Suppressor macrophage (primary cell): ENCODE measurements at regions not wholly inside any gene's neighbourhood (a gene's known extent, or its start where the extent isn't known, plus 50 kb on each side); places are given as distances from the start of the nearest gene placed in this dataset.
A peak's percentile ranks its signal among the peaks of the same experiment; 100 is the strongest.
"Not testable (repeated sequence)": the region's sequence is repeated elsewhere in the genome, so short reads cannot be mapped to it uniquely, and the experiment has no call there.

ENCODE experiments used
- DNase-seq, 4 experiments: peaks; one replicate each; pipeline ENCODE4 v3.0.0-alpha.2; 2020 to 2022

GRCh38 chr6:12479451-12479850 is 189.3 kb downstream of the EDN1 start:
- DNase-seq = no peak

GRCh38 chr6:12479881-12480280 is 189.7 kb downstream of the EDN1 start:
- no peak for DNase-seq

- no peak for DNase-seq
Observed at GRCh38 chr6:12480379-12480778, 190.2 kb downstream of the EDN1 start.

DNA sequence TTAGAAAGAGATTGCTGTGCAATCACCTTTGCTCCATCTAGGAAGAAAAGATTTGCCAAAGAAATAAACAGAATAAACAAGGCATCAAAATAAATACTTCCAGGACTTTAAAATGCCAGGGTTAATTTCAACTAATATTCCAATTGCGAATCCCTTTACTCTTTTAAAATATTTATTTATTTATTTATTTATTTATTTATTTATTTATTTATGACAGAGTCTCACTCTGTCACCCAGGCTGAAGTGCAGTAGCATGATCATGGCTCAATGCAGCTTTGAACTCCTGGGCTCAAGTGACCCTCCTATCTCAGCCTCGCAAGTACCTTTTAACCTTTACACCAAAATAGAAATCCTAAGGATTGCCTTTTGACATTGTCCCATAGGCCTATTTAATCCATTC is 191.1 kb downstream of the EDN1 start:
- DNase-seq = no peak

GRCh38 chr6:12481850-12482249 is 191.7 kb downstream of the EDN1 start:
- DNase-seq = no peak

DNA sequence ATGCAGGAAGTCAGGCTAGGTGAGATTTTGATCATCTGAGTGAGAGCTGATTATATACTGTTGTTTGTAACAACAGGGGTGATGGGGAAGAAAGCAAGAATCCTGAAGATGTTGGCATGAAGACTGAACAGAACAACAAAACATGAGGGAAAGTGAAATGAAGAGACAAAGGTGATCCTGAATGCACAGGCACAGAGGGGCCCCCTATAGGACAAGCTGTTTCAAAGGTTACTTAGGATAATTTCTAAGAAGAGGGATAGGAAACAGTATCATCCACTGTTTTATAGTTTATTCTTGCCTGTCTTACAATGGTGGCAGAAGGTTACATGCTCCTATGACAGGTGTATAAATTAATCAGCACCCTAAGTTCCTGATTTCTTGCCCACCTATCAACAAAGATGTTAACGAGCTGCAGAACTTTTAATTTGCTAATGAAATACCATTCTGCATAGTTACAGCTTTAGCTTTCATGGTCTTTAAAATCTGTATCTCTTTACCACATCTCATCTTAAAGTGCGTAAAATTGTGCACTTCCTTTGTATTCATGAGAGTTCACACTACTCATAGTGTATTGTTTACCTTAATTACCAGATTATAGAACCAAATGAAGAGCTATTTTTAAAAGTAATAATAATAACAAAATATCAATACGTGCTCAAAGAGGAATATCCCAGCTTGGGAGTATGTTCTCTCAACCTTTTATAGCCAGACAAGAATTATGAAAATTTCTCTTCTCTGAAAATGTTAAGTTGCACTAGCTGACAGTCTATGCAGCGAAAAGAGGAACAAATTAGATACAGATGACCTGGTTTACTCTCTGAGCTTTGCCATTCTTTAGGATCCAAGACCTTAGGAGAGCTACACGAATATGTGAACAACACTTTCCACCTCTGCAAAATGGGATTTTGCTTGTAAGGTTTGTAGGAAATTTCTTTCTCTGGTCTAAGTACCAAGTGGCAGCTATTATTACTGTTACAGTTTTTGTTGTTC is 192.5 kb downstream of the EDN1 start:
- no peak for DNase-seq

DNA sequence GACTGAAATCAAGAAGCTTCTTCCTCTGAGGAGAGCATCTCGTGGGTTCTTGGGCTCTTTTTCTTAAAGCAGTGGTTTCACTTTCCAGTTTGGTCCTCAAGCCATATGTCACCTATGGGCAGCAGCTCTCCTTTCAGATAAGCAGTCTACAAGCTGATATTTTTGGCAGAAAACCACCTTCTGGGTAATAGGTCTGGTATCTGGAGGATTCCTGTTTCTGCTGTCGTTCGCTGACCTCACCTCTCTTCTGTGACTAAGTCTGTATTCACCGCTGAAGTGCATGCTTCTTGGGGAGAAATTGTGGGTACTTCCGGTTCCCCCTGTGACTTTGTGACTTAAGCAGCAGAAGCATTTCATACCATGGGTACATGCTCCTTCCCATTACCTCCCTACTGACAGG is 193.6 kb downstream of the EDN1 start:
- peak; percentile 5 to 34 (median 26) for DNase-seq

DNA sequence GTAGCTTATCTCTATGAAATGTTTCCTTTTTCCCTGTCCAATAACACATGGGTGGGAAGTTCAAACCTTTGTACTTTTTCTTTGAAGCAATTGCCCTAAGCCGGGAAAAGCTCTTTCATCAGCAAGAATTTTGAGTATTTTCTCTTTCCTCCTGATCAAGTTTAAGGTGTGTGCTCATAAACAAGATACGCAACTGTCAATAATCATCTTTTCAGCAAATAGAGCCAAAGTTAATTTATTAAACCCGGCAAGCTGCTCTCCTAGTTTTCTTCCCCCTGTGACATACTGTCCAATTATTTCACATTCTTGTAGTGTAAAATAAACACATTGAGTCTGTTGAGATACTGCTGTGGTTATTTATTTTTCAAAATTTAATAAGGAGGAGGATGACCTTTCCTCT is 194.4 kb downstream of the EDN1 start:
- no peak for DNase-seq

DNA sequence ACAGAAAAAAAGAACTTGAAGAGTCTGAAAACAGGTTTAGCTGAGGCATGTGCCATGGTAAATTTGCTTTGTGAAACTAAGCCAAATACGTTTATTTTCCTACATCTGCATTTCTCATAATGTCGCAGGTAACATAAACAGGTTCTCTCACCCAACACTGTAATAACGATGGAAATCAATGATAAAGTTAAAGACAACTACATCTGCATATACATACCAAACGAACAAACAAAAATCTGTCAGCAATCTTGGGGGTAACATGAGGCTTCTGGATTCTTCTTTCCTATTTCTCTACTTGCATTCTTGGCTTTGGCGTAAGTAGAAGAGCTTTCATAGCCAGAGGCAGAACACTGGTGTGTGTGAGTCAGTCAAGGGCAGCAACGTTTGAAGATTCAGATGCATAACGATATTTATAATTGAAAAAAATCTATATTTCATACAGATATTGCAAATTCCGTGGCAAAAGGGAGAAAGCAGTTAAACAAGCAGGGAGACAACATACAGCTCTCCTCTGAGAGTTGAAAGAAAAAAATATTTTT is 195.1 kb downstream of the EDN1 start:
- no peak for DNase-seq

DNA sequence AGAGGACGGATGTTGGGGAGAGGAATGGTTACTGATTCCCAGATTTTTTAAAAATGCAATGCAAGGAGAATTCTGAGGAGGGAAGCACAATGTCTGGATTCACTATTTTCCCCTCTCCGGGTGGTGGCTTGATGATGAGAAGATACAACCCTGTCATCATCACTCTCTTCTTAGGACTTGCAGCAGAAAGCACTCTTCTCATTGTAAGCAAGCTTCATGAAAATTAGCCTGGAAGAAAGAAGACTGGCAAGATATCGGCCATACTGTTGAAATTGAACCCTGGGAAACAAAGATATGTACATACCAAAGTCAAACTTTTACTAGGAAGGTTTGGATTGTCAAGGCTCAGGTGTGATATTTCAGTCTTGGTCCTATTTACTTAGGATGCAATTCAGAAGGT is 195.7 kb downstream of the EDN1 start:
- DNase-seq = no peak

- DNase-seq = no peak
Observed at GRCh38 chr6:12490351-12490903, 200.3 kb downstream of the EDN1 start.

DNA sequence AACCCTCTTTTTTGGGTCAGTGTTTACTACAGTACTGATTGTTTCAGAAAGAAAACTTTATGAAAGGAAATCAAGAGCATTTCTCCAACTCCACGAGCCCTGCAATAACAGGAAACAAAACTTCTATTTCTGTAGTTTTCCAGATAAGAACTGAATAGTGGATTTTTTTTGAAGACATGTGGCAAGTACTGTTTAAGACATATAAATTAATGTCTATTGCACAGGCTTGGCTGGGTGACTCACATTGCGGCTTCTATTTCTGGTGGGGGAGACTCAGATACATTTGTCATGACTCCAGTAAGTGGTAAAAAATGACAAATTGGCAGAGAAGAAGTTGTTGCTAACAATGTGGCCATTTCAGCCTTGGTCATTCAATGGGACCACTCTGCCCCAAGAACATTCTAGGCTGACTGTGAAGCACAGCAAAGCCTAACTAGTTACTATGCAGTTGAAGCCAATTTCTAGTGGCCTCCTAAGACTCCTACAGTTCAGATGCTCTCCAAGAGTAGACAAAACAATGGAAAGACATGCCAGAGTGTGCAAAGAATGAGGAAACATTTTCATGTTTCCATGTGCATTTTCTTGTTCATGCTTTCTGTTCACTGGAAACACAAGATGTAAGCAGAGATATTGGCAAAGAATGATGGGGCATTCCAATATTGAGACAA is 200.9 kb downstream of the EDN1 start:
- peak; percentile 49 to 72 (median 54) for DNase-seq

GRCh38 chr6:12492929-12493328 is 202.8 kb downstream of the EDN1 start:
- not testable (repeated sequence) for DNase-seq

DNA sequence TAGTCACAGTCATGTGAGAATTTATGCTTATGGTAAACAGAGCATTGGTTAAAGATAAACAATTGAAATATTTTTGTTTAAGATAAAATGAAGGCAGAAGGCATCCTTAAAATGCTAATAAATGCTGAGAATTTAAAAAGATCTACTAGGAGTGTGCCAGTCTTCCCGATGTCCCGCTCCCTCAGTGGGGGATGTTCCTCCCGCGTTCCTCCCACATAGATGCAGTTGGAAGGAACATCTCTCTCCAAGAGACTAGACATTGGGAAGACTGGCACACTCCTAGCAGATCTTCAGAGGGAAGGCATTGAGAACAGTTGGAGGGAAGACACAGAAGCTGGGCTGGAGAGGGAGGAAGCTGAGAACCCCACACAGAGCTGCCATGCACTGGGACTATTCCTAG is 203.3 kb downstream of the EDN1 start:
- no peak for DNase-seq

- no peak for DNase-seq
Observed at GRCh38 chr6:12494161-12494560, 204.0 kb downstream of the EDN1 start.

DNA sequence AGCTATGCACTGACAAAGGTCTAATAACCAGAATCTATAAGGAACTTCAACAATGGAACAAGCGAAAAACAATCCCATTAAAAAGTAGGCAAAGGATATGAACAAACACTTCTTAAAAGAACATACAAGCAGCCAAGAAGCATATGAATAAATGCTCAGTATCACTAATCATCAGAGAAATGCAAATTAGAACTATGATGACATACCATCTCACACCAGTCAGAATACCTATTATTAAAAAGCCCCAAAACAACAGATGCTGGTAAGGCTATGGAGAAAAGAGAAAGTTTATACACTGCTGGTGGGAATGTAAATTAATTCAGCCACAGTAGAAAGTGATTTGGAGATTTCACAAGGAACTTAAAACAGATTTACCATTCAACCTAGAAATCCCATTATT is 211.8 kb downstream of the EDN1 start:
- no peak for DNase-seq

- peak; percentile 22 to 54 (median 38) for DNase-seq
Observed at GRCh38 chr6:12504325-12504966, 212.1 kb upstream of the PHACTR1 start.

DNA sequence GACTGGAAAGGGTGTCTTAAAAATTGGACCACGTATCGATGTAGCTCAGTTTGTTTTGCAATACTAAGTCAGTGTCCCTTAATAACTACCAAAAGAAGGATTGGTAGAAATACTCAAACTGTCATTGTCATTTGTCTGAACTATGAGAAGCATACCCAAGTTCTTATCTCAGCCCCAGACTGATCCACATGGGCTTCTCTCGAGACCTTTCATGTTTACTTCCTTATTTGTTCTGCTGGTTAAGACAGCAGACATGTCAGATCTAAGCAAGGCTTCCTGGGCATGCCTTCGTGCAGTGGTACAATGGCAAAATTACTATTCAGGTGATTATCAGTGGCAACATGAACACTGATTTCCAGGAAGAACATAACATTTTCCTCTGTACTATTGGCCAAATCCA is 211.1 kb upstream of the PHACTR1 start:
- no peak for DNase-seq

- DNase-seq = no peak
Observed at GRCh38 chr6:12506159-12506558, 210.4 kb upstream of the PHACTR1 start.

- no peak for DNase-seq
Observed at GRCh38 chr6:12507636-12508035, 208.9 kb upstream of the PHACTR1 start.

DNA sequence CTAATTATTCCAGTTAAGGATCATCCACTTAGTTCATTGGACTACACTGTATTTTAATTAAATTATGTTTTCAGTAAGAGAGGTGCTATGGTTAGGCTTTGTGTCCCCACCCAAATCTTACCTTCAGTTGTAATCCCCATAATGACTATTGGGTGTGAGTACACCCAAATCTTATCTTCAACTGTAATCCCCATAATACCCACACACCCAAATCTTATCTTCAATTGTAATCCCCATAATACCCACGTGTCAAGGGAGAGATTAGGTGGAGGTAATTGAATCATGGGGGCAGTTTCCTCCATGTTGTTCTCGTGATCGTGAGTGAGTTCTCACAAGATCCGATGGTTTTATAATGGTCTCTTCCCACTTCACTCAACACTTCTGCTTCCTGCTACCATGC is 208.0 kb upstream of the PHACTR1 start:
- DNase-seq = no peak

- DNase-seq = no peak
Observed at GRCh38 chr6:12509060-12509459, 207.5 kb upstream of the PHACTR1 start.

DNA sequence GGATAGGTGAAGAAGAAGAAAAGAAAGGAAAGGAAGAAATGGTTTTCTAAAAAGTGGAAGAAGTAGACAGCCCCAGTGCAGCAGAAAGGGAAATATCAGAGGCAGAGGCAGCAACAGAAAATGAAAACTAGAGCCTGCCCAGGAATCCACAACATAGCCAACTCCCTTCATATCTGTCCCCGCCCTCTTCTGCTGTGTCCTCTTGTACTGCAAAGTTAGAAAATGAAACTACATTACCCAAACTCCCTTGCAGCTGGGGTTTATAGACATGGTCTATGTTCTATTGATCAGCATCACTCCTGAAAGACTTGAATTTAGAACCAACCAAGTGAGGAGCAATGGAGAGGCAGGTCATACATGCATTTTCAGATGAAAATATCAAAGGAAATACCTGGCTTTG is 200.5 kb upstream of the PHACTR1 start:
- no peak for DNase-seq
